ENCODE measurements at regions not wholly inside any gene's neighbourhood (a gene's known extent, or its start where the extent isn't known, plus 50 kb on each side); places are given as distances from the start of the nearest gene placed in this dataset.

GRCh38 chr1:232702911-232703310 is 73.0 kb upstream of the SIPA1L2 start:
- WGBS, 2 donors, result 75 to 82% methylated on average over 5 of the region's 5 CpGs

GRCh38 chr1:232704256-232704655 is 74.3 kb upstream of the SIPA1L2 start:
- 35 to 44% methylated on average over 2 of the region's 2 CpGs for WGBS, 2 donors
- TF ChIP-seq CTCF (IDR thresholded peaks at IDR 0.05) (no peak), POLR2A (IDR thresholded peaks at IDR 0.05) (no peak)
- no peak overlapping the region for H3K4me3 ChIP-seq
- ATAC-seq (peak; percentile 22), DNase-seq (no peak)
- intact Hi-C loops (cut with DNase I), result no loop called here
- H3K4me1 ChIP-seq, result peaks cover 19% of the 10 kb centered on the region
- H3K9me3 ChIP-seq, result no peaks in the 10 kb centered on the region
- peak overlapping the region; percentile 42 to 70 (median 58) for H3K27ac ChIP-seq
- H3K27me3 ChIP-seq, result no peaks in the 10 kb centered on the region
- no peaks in the 10 kb centered on the region for H3K36me3 ChIP-seq (replicated peaks in 1 of 2; ENCODE audit: insufficient read depth in 1 of 2, low read depth in 2 of 2)

More at GRCh38 chr1:232702911-232703310, 73.0 kb upstream of the SIPA1L2 start:
- Histone ChIP-seq H3K27me3 (no peaks in the 10 kb centered on the region), H3K36me3 (replicated peaks in 1 of 2; ENCODE audit: insufficient read depth in 1 of 2, low read depth in 2 of 2) (no peaks in the 10 kb centered on the region), H3K4me1 (peaks cover 19% of the 10 kb centered on the region), H3K9me3 (no peaks in the 10 kb centered on the region), H3K4me3 (no peak overlapping the region), H3K27ac (no peak overlapping the region)
- TF ChIP-seq POLR2A (IDR thresholded peaks at IDR 0.05) (no peak), CTCF (IDR thresholded peaks at IDR 0.05) (no peak)
- no peak for DNase-seq
- intact Hi-C loops (cut with DNase I), result no loop called here
- ATAC-seq, result no peak

GRCh38 chr1:232704694-232705680 is 75.1 kb upstream of the SIPA1L2 start:
- no peak overlapping the region for H3K4me3 ChIP-seq
- ATAC-seq (peak; percentile 91), DNase-seq (peak; percentile 22 to 79 (median 69))
- intact Hi-C loops (cut with DNase I), result no loop called here
- 42 to 44% methylated on average over 7 of the region's 7 CpGs for WGBS, 2 donors
- H3K36me3 ChIP-seq (replicated peaks in 1 of 2; ENCODE audit: insufficient read depth in 1 of 2, low read depth in 2 of 2), result no peaks in the 10 kb centered on the region
- H3K27me3 ChIP-seq, result no peaks in the 10 kb centered on the region
- no peaks in the 10 kb centered on the region for H3K9me3 ChIP-seq
- TF ChIP-seq POLR2A (IDR thresholded peaks at IDR 0.05) (no peak), CTCF (IDR thresholded peaks at IDR 0.05) (no peak)
- peaks cover 19% of the 10 kb centered on the region for H3K4me1 ChIP-seq
- peak overlapping the region; percentile 49 to 70 (median 58) for H3K27ac ChIP-seq

- DNase-seq (peak in 3 of 4 donors; percentile 32 to 57 (median 33)), ATAC-seq (peak; percentile 30)
- Histone ChIP-seq H3K27ac (peak overlapping the region in 3 of 4 donors; percentile 41 to 65 (median 51)), H3K36me3 (replicated peaks in 1 of 2; ENCODE audit: insufficient read depth in 1 of 2, low read depth in 2 of 2) (no peaks in the 10 kb centered on the region), H3K4me3 (no peak overlapping the region), H3K9me3 (no peaks in the 10 kb centered on the region), H3K27me3 (no peaks in the 10 kb centered on the region), H3K4me1 (peaks cover 19% of the 10 kb centered on the region)
- no peak for TF ChIP-seq POLR2A (IDR thresholded peaks at IDR 0.05)
- TF ChIP-seq CTCF (IDR thresholded peaks at IDR 0.05), result no peak
- 75 to 81% methylated on average over 7 of the region's 7 CpGs for WGBS, 2 donors
- intact Hi-C loops (cut with DNase I), result no loop called here
Observed at GRCh38 chr1:232705815-232706575, 76.1 kb upstream of the SIPA1L2 start.

Data from body of pancreas (tissue), 4 donors.